Keratinocyte (primary cell): ENCODE measurements at regions not wholly inside any gene's neighbourhood (a gene's known extent, or its start where the extent isn't known, plus 50 kb on each side); places are given as distances from the start of the nearest gene placed in this dataset.

ENCODE experiments used
- DNase-seq: peaks from one replicate; pipeline ENCODE4 v3.0.0-alpha.2; 2011; ENCODE audit warnings: low read depth, missing footprints, low spot score
- FAIRE-seq: peaks from 2 replicates; lab custom pipeline; 2011; peaks lifted over from hg19 to GRCh38; lab: Jason Lieb, UNC
- H2AFZ ChIP-seq: 2 replicates; pipeline ENCODE4 v1.6.0; 2012; ENCODE audit warnings: low read length, control low read depth, inconsistent platforms; ENCODE audit not compliant: control insufficient read depth
- H3K27ac ChIP-seq: 2 replicates; pipeline ENCODE4 v1.5.1; 2011; ENCODE audit warnings: low read length; ENCODE audit not compliant: control insufficient read depth, insufficient read depth
- H3K27me3 ChIP-seq: 3 replicates; pipeline ENCODE4 v1.6.0; 2011; ENCODE audit warnings: low read length; ENCODE audit not compliant: control insufficient read depth, insufficient read depth; ENCODE audit errors: extremely low read depth
- H3K36me3 ChIP-seq, 2 experiments: 2 replicates in 1 of 2; 3 replicates in 1 of 2; pipeline ENCODE4 v1.5.1; 2011; ENCODE audit warnings: low read length in 2 of 2, mild to moderate bottlenecking in 1 of 2; ENCODE audit not compliant: control insufficient read depth in 2 of 2, insufficient read depth in 2 of 2; ENCODE audit errors: extremely low read depth in 1 of 2
- H3K4me1 ChIP-seq: 3 replicates; pipeline ENCODE4 v1.5.1; 2011; ENCODE audit warnings: low read length; ENCODE audit not compliant: control insufficient read depth, insufficient read depth; ENCODE audit errors: extremely low read depth
- H3K4me2 ChIP-seq: 3 replicates; pipeline ENCODE4 v1.6.0; 2011; ENCODE audit warnings: low read depth, low read length; ENCODE audit not compliant: control insufficient read depth, insufficient read depth; ENCODE audit errors: extremely low read depth
- H3K4me3 ChIP-seq, 3 experiments: fragments of 200-600 bp in 1 of 3; sonication (generic) in 1 of 3; 2 replicates in 2 of 3; 3 replicates in 1 of 3; pipeline ENCODE4 v1.5.1; 2011 to 2016; ENCODE audit warnings: low read length in 3 of 3, mild to moderate bottlenecking in 3 of 3, control low read depth in 2 of 3, inconsistent platforms in 1 of 3, low read depth in 1 of 3, mixed read lengths in 1 of 3, mixed run types in 1 of 3, moderate library complexity in 1 of 3; ENCODE audit not compliant: control insufficient read depth in 2 of 3, insufficient read depth in 2 of 3; ENCODE audit errors: extremely low read depth in 1 of 3
- H3K79me2 ChIP-seq: 2 replicates; pipeline ENCODE4 v1.6.0; 2012; ENCODE audit warnings: low read length; ENCODE audit not compliant: control insufficient read depth, insufficient read depth
- H3K9ac ChIP-seq: 3 replicates; pipeline ENCODE4 v1.6.0; 2011; ENCODE audit warnings: low read length; ENCODE audit not compliant: control insufficient read depth, insufficient read depth; ENCODE audit errors: extremely low read depth
- H3K9me1 ChIP-seq: 3 replicates; pipeline ENCODE4 v1.6.0; 2011; ENCODE audit warnings: low read length; ENCODE audit not compliant: control insufficient read depth, insufficient read depth; ENCODE audit errors: extremely low read depth
- H3K9me3 ChIP-seq: 2 replicates; pipeline ENCODE4 v1.5.1; 2012; ENCODE audit warnings: low read depth, low read length; ENCODE audit not compliant: control insufficient read depth
- H4K20me1 ChIP-seq: 3 replicates; pipeline ENCODE4 v1.6.0; 2011; ENCODE audit warnings: low read length; ENCODE audit not compliant: control insufficient read depth, insufficient read depth; ENCODE audit errors: extremely low read depth
- EZH2 ChIP-seq: IDR thresholded peaks from one replicate; pipeline ENCODE4 v1.6.1; 2012; ENCODE audit warnings: inconsistent platforms, mild to moderate bottlenecking, low read length, moderate library complexity
- dilution Hi-C: fragments of 300-500 bp; cut with MboI; formaldehyde crosslinking; loops from one replicate; pipeline ENCODE4 v1.7.0; 2020; ENCODE audit warnings: low sequenced_read_pairs; ENCODE audit not compliant: extremely low pct_ligation_motif_present
- TF ChIP-seq, protein P1 (sequence below), 3 experiments: IDR thresholded peaks in 1 of 3; conservative IDR thresholded peaks in 1 of 3; optimal IDR thresholded peaks in 1 of 3; 2 replicates in 2 of 3; 3 replicates in 1 of 3; pipeline versions ENCODE3 to v1.5.1; 2011; ENCODE audit warnings: low read length in 3 of 3, mild to moderate bottlenecking in 3 of 3, moderate library complexity in 2 of 3, control low read depth in 1 of 3, inconsistent platforms in 1 of 3; ENCODE audit not compliant: insufficient read depth in 2 of 3; ENCODE audit errors: extremely low read depth in 1 of 3

- dilution Hi-C loops = no loop called here
- TF ChIP-seq EZH2 = no peak
- TF ChIP-seq, protein P1, sequence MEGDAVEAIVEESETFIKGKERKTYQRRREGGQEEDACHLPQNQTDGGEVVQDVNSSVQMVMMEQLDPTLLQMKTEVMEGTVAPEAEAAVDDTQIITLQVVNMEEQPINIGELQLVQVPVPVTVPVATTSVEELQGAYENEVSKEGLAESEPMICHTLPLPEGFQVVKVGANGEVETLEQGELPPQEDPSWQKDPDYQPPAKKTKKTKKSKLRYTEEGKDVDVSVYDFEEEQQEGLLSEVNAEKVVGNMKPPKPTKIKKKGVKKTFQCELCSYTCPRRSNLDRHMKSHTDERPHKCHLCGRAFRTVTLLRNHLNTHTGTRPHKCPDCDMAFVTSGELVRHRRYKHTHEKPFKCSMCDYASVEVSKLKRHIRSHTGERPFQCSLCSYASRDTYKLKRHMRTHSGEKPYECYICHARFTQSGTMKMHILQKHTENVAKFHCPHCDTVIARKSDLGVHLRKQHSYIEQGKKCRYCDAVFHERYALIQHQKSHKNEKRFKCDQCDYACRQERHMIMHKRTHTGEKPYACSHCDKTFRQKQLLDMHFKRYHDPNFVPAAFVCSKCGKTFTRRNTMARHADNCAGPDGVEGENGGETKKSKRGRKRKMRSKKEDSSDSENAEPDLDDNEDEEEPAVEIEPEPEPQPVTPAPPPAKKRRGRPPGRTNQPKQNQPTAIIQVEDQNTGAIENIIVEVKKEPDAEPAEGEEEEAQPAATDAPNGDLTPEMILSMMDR (optimal IDR thresholded peaks at IDR 0.05 in 1 of 3, IDR thresholded peaks at IDR 0.05 in 1 of 3, conservative IDR thresholded peaks at IDR 0.05 in 1 of 3; ENCODE audit: extremely low read depth in 1 of 3, insufficient read depth in 2 of 3, low read length in 3 of 3) = peak in 1 of 3 experiments; percentile 30
- no peaks in the 10 kb centered on the region for H3K9me3 ChIP-seq
- H3K4me1 ChIP-seq = peaks cover 54% of the 10 kb centered on the region
- peak overlapping the region; percentile 100 for H3K4me2 ChIP-seq
- peak overlapping the region; percentile 9 to 26 (median 14) for H3K4me3 ChIP-seq
- peak overlapping the region; percentile 78 for H3K9ac ChIP-seq
- peak overlapping the region; percentile 93 for H3K27ac ChIP-seq
- FAIRE-seq (peak; percentile 91), DNase-seq (no peak)
- no peaks in the 10 kb centered on the region for H3K27me3 ChIP-seq
- peaks cover 21% of the 10 kb centered on the region for H3K79me2 ChIP-seq
- peak overlapping the region; percentile 24 for H2AFZ ChIP-seq
- H3K9me1 ChIP-seq = no peaks in the 10 kb centered on the region
- no peaks in the 10 kb centered on the region for H4K20me1 ChIP-seq
- H3K36me3 ChIP-seq = no peaks in the 10 kb centered on the region
These were observed 61.5 kb upstream of the PTGR2 start for GRCh38 chr14:73789989-73790581.

DNA sequence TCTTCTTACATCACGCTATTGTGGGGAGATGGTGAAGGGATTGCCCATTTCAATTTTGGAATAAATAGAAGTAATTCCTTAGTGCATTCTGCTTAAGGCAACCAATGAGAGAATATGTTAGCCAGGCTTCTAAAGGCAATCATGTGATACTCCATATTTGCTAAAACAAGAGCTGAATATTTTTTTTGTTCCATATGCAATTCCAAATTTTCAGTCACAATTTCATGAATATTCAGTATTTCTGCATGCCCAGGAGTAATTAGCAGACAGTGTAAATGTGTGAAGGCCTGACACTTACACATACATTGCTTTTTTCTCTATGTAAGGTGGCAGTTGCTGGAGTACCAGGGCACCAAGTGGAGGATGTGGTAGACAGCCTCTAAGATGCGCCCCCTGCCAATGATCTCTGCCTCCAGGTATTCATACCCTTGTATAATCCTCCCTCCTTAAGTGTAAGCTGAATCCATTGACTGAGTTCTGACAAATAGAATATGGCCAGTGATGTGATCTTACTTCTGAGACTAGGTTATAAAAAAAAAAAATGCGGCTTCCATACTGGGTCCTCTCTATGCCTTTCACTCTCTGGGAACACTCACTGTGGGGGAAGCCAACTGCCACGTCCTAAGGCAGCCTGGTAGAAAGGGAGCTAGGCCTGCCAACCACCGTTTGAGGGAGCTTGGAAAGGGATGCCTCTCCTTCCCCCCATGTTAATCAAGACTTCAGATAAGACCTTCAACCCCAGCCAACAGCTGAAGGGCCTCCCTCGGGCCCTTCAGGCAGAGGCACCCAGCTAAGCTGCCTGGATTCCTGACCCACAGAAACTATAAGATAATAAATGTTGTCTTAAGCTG lies 62.7 kb upstream of the PTGR2 start:
- peak overlapping the region; percentile 14 to 86 (median 71) for H3K4me3 ChIP-seq
- peak overlapping the region; percentile 95 for H3K27ac ChIP-seq
- H3K9me1 ChIP-seq = no peaks in the 10 kb centered on the region
- peak overlapping the region; percentile 78 for H3K9ac ChIP-seq
- TF ChIP-seq EZH2 = no peak
- TF ChIP-seq, protein P1 (optimal IDR thresholded peaks at IDR 0.05 in 1 of 3, IDR thresholded peaks at IDR 0.05 in 1 of 3, conservative IDR thresholded peaks at IDR 0.05 in 1 of 3; ENCODE audit: extremely low read depth in 1 of 3, insufficient read depth in 2 of 3, low read length in 3 of 3) = no peak
- H4K20me1 ChIP-seq = no peaks in the 10 kb centered on the region
- H3K4me1 ChIP-seq = peaks cover 57% of the 10 kb centered on the region
- no peak for FAIRE-seq
- H3K79me2 ChIP-seq = peaks cover 33% of the 10 kb centered on the region
- dilution Hi-C loops = no loop called here
- no peaks in the 10 kb centered on the region for H3K27me3 ChIP-seq
- no peaks in the 10 kb centered on the region for H3K9me3 ChIP-seq
- H3K36me3 ChIP-seq = no peaks in the 10 kb centered on the region
- no peak for DNase-seq
- H2AFZ ChIP-seq = no peak overlapping the region
- H3K4me2 ChIP-seq = peak overlapping the region; percentile 100
